Upper lobe of right lung (tissue), 1 donor: ENCODE measurements at regions not wholly inside any gene's neighbourhood (a gene's known extent, or its start where the extent isn't known, plus 50 kb on each side); places are given as distances from the start of the nearest gene placed in this dataset.

Experiments
- ATAC-seq: fragments of 200-7000 bp; cut with Tn5 transposase; one replicate; pipeline ENCODE4 v1.9.1; 2020; ENCODE audit warnings: mild to moderate bottlenecking, moderate library complexity
- DNase-seq: peaks from one replicate; pipeline ENCODE4 v3.0.0-alpha.2; 2020
- H3K27ac ChIP-seq: fragments of 200-600 bp; one replicate; pipeline ENCODE4 v1.8.0; 2022
- H3K27me3 ChIP-seq: fragments of 200-600 bp; one replicate; pipeline ENCODE4 v1.8.0; 2022; ENCODE audit warnings: mild to moderate bottlenecking
- H3K36me3 ChIP-seq: fragments of 200-600 bp; one replicate; pipeline ENCODE4 v1.8.0; 2022
- H3K4me1 ChIP-seq: fragments of 200-600 bp; one replicate; pipeline ENCODE4 v1.8.0; 2022
- H3K4me3 ChIP-seq: fragments of 200-600 bp; one replicate; pipeline ENCODE4 v1.8.0; 2022; ENCODE audit warnings: mild to moderate bottlenecking
- H3K9me3 ChIP-seq: fragments of 200-600 bp; one replicate; pipeline ENCODE4 v1.8.0; 2022
- CTCF ChIP-seq: fragments of 200-600 bp; IDR thresholded peaks from one replicate; pipeline ENCODE4 v1.8.0; 2022; ENCODE audit warnings: antibody characterized with exemption
- intact Hi-C: fragments of 100-400 bp; cut with DNase I; formaldehyde crosslinking; loops from one replicate; pipeline ENCODE4 v1.11.0; 2022
- donor health status: DM: no; HTN: yes; CAD: no; lungs with severe emphysema.

GRCh38 chr2:78963881-78964280 lies 61.6 kb upstream of the REG3G start:
- Histone ChIP-seq H3K27me3 (no peaks in the 10 kb centered on the region), H3K4me1 (no peaks in the 10 kb centered on the region), H3K9me3 (no peaks in the 10 kb centered on the region), H3K27ac (no peak overlapping the region), H3K4me3 (no peak overlapping the region), H3K36me3 (no peaks in the 10 kb centered on the region)
- intact Hi-C loops: no loop called here
- DNase-seq: no peak
- TF ChIP-seq CTCF: no peak
- no peak for ATAC-seq

GRCh38 chr2:78967294-78967693 lies 58.2 kb upstream of the REG3G start:
- H3K27me3 ChIP-seq: no peaks in the 10 kb centered on the region
- DNase-seq (no peak), ATAC-seq (no peak)
- no peaks in the 10 kb centered on the region for H3K36me3 ChIP-seq
- no peak overlapping the region for H3K27ac ChIP-seq
- no peak overlapping the region for H3K4me3 ChIP-seq
- intact Hi-C loops: no loop called here
- no peaks in the 10 kb centered on the region for H3K4me1 ChIP-seq
- TF ChIP-seq CTCF: no peak
- H3K9me3 ChIP-seq: no peaks in the 10 kb centered on the region

- no peak for TF ChIP-seq CTCF
- intact Hi-C loops: no loop called here
Observed at GRCh38 chr2:78973630-78974029, 51.9 kb upstream of the REG3G start.

More at GRCh38 chr2:78973630-78974029, 51.9 kb upstream of the REG3G start:
- Histone ChIP-seq H3K9me3 (no peaks in the 10 kb centered on the region), H3K27me3 (no peaks in the 10 kb centered on the region), H3K4me3 (no peak overlapping the region), H3K27ac (no peak overlapping the region), H3K4me1 (no peaks in the 10 kb centered on the region), H3K36me3 (no peaks in the 10 kb centered on the region)
- DNase-seq (no peak), ATAC-seq (no peak)
